ENCODE measurements at regions not wholly inside any gene's neighbourhood (a gene's known extent, or its start where the extent isn't known, plus 50 kb on each side); places are given as distances from the start of the nearest gene placed in this dataset.
"Not testable (repeated sequence)": the region's sequence is repeated elsewhere in the genome, so short reads cannot be mapped to it uniquely, and the experiment has no call there.

- no peak for DNase-seq
Observed at GRCh38 chr7:20083781-20084180, 133.4 kb downstream of the MACC1 start.

- DNase-seq, result no peak
Observed at GRCh38 chr7:20079080-20079479, 138.1 kb downstream of the MACC1 start.

DNA sequence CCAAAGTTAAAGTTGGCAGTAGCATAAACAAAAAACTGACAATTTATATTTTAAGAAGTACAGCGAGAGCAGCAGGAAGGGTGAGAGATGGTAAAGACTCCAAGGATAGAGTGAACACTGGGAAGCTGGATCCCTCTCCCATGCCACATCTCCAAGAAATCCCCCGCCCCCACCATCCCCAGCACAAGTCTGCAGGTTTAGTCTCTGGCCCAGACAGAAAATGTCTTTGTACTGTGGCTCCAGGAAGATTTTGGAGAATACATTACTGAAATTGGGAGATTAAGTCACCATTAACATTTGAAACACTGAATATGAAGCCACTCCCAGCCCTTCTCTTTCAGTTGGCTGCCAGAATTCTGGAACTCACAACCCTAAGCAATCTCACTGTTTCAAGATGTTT is 140.3 kb downstream of the MACC1 start:
- no peak for DNase-seq

GRCh38 chr7:20075992-20076820 is 141.0 kb downstream of the MACC1 start:
- DNase-seq, result no peak

DNA sequence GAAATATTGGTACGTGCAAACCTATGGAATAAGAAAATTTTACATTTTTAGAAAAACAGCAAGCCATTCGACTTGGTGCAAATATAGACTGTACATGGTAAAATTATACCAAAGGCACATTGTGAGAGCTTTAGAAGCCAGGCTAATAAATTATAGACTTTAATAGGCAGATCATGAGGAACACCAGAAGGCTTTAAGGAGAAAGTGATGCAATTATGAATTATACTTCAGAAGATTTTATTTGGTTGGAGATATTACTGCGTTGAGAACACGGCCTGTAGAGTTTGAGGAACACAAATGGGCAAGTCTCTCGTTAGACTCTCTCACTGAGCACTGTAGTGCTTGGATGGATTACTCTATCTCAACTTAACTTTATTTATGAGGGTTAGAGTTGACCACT is 141.7 kb downstream of the MACC1 start:
- no peak for DNase-seq

DNA sequence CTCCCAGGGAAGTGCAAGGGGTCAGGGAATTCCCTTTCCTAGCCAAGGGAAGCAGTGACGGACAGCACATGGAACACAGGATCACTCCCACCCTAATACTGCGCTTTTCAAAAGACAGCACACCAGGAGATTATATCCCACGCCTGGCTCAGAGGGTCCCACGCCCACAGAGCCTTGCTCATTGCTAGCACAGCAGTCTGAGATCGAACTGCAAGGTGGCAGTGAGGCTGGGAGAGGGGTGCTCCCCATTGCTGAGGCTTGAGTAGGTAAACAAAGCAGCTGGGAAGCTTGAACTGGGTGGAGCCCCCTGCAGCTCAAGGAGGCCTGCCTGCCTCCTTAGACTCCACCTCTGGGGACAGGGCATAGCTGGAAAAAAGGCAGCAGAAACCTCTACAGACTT is 149.2 kb downstream of the MACC1 start:
- not testable (repeated sequence) for DNase-seq

- no peak for DNase-seq
Observed at GRCh38 chr7:20064974-20065862, 152.0 kb downstream of the MACC1 start.

GRCh38 chr7:20064181-20064970 is 152.8 kb downstream of the MACC1 start:
- no peak for DNase-seq

DNA sequence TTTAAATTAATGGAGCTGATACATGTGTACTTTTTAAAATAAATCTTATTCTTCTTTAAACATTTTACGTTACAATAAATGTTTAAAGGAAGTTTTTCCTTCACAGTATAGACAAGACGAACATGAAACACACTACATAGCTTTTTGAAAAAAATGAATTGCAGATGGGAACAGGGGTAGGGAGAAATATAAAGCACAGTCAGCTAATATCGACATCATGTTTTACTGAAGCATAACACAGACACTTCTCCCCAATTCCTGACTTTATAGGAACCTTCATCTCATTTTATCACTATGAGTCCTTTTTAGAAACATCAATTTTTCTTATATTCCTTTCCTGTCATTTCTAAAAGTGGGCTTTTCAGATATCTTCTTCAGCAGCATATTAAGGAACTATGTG is 153.5 kb downstream of the MACC1 start:
- DNase-seq, result no peak

DNA sequence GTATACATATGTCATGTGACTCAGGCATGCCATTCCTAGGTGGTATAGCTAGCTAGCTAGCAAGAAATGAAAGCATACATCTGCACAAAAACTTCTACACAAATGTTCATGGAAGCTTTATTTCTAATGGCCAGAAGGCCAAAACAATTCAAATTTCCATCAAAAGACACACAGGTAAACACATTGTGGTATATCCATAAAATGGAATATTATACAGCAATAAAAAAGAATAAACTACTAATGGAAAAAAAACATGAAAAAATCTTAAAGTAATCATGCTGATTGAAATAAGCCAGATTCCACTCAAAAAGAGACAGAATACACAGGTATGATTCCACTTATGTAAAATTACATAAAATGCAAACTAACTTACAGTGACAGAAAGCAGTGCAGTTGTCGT is 154.3 kb downstream of the MACC1 start:
- DNase-seq, result no peak

GRCh38 chr7:20053334-20054104 is 163.7 kb downstream of the MACC1 start:
- DNase-seq, result no peak

DNA sequence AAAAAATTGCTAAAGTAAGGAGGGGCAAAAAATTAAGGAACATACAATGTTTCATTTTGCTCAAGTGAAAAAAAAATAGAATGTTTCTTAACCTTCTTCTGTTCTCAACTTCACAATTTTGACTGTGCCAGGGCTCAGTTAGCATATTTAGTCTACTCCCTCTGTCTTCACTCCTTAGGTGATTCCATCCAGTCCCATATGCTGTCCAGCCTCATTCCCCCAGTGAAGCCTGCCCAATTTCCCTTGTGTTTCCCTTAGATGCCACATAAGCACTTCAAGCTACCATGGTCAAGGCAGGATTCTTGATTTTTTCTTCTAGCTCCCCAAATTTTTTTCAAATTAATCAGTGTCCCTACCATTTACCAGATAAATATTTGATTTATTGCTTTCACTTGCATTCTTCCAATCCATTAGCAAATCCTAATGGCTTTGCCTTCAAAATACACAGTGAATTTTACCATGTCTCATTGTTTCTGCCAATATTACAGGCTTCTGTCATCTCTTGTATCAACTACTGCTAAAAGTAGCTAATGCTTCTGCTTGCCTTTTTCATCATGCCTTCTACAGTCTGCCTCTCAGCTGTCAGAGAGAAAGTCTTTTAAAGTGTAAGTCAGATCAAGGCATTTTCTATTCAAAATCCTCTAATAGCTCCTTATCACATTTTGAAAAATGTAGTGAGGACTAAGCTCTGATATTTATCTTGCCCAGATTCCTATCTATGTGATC is 166.8 kb downstream of the MACC1 start:
- DNase-seq, result no peak

GRCh38 chr7:20038676-20039075 is 178.5 kb downstream of the MACC1 start:
- DNase-seq, result no peak

DNA sequence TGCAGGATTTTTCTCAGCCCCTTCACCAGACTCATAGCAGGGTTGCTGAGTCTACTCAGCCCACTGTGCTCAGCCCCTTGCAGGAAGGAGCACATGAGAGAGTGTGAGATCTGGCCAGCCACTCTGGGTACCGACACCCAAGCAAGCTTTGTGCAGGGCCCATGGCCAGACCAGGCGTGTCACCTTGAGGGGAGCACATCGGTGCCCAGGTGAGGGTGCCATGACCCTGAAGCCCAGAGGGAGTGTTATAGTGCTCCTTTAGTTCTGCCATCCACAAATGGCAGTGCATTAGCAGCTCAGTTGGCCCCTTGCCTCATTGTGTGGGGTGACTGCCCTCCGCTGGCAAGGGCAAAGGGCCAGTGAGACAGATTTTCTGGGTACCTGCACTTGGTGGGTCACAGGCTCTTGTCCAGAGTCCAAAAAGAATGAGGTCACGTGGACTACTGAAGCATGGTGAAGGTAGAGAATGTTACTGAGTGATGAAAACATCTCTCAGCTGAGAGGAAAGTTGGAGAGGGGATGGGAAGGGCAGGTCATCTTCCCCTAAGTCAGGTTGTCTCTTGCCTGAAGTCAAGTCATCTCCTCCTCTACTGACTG is 181.8 kb downstream of the MACC1 start:
- no peak for DNase-seq

DNA sequence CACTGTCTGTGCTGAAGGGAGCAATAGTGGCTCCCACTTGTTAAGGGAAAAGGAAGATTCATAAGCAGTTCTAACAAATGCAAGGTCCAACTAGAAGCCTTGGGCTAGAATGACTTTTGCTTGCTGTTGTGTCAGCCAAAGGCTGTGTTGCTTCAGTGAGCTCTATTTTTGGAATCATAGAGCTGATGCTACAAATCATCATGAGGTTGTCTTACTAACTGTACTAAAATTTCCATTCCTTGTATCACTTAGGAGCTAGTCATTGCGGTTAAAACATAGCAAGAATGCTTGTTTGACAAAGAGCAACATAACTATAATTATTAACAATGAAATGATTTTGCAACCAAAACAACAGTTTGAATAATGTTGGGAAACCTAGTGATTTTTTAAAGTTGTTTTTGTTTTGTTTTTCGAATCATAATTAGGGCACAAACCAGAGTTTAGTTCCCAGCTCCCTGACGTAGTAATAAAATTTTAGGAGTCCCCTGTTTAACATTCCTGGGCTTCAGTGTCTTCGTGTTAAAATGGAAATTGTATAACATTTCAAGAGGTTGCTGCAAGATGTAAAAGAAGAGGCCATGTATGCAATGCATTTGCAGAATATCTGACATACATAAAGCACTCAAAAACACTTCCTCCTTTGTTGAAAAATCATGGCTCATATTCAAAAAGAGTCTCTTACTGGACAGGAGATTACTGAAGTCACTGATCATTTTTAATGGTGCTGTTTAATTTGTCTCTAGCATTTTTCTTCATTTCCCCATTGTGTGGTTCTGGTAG is 183.4 kb downstream of the MACC1 start:
- DNase-seq, result no peak

- DNase-seq, result no peak
Observed at GRCh38 chr7:20032741-20033140, 184.4 kb downstream of the MACC1 start.

GRCh38 chr7:20030915-20031362 is 186.2 kb downstream of the MACC1 start:
- no peak for DNase-seq

GRCh38 chr7:20030417-20030816 is 186.8 kb downstream of the MACC1 start:
- DNase-seq, result no peak

- DNase-seq, result no peak
Observed at GRCh38 chr7:20026762-20027161, 190.4 kb downstream of the MACC1 start.

DNA sequence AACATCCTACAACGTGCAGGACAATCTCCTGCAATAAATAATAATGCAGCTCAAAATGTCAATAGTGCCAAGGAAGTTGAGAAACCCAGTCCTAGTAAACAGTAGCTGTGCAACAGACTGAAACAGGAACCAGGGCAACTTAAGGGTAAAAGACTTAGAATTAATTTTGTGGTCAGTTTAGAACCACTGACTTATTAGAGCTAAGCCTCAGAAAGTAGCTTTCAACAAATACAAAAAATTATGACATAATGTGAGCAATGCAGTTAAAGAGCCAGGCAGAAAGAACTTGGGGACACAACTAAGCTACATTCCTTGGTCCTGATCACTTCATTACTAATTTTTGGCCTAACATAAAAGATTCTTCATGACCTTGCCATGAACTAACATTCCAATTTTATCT is 195.4 kb downstream of the MACC1 start:
- DNase-seq, result no peak

Measured in NCI-H187 (cell line).